Sigmoid colon (tissue), 6 donors: ENCODE measurements at regions not wholly inside any gene's neighbourhood (a gene's known extent, or its start where the extent isn't known, plus 50 kb on each side); places are given as distances from the start of the nearest gene placed in this dataset.
"Not testable (repeated sequence)": the region's sequence is repeated elsewhere in the genome, so short reads cannot be mapped to it uniquely, and the experiment has no call there.

ENCODE experiments used
- DNase-seq: peaks from one replicate; pipeline ENCODE4 v3.0.0-alpha.2; 2019
- H3K27ac ChIP-seq, 4 donors: fragments of 200-600 bp; sonication (generic); one replicate each; pipeline ENCODE4 v1.5.1; 2016 to 2019; ENCODE audit warnings: mild to moderate bottlenecking in 1 of 4
- H3K27me3 ChIP-seq, 3 donors: fragments of 200-600 bp; sonication (generic); one replicate each; pipeline ENCODE4 v1.5.1; 2019; ENCODE audit warnings: mild to moderate bottlenecking in 1 of 3
- H3K36me3 ChIP-seq, 4 donors: fragments of 200-600 bp; sonication (generic); one replicate each; pipeline ENCODE4 v1.5.1; 2016 to 2019
- H3K4me1 ChIP-seq, 4 donors: fragments of 200-600 bp; sonication (generic); one replicate each; pipeline ENCODE4 v1.5.1; 2017 to 2019
- H3K4me3 ChIP-seq, 4 donors: fragments of 200-600 bp; sonication (generic); one replicate each; pipeline ENCODE4 v1.5.1; 2017 to 2019; ENCODE audit warnings: mild to moderate bottlenecking in 2 of 4, moderate library complexity in 1 of 4
- H3K9me3 ChIP-seq, 4 donors: fragments of 200-600 bp in 3 of 4; sonication (generic) in 3 of 4; one replicate each; pipeline versions ENCODE4 v1.5.1 to v1.6.1; 2013 to 2019
- EP300 ChIP-seq, 4 donors: sonication (generic); formaldehyde crosslinking; IDR thresholded peaks; one replicate each; pipeline ENCODE4 v1.6.1; 2017; ENCODE audit warnings: antibody characterized with exemption in 4 of 4
- POLR2A ChIP-seq, 2 donors: fragments of 450-650 bp; IDR thresholded peaks; one replicate each; pipeline ENCODE4 v1.6.1; 2016; ENCODE audit warnings: antibody characterized with exemption in 2 of 2, mild to moderate bottlenecking in 2 of 2, moderate library complexity in 2 of 2
- POLR2AphosphoS5 ChIP-seq, 4 donors: sonication (generic); formaldehyde crosslinking; IDR thresholded peaks; one replicate each; pipeline ENCODE4 v1.6.1; 2017; ENCODE audit warnings: antibody characterized with exemption in 4 of 4
- whole genome bisulfite sequencing, 2 donors: extraction: QIAGEN DNeasy Blood & Tissue Kit; methylation state at CpG; one replicate each; pipeline ENCODE4 v1.1.7; 2013; 5-methylcytosine and 5-hydroxymethylcytosine counted together
- intact Hi-C: fragments of 100-400 bp; cut with DNase I; formaldehyde crosslinking; loops from one replicate; pipeline ENCODE4 v1.15.1; 2023
- TF ChIP-seq, protein P1 (sequence below), 4 experiments: fragments of 450-650 bp in 3 of 4; fragments of 200-600 bp in 1 of 4; IDR thresholded peaks; one replicate each; pipeline ENCODE4 v1.5.1; 2016 to 2019; ENCODE audit warnings: antibody characterized with exemption in 4 of 4, mild to moderate bottlenecking in 3 of 4, moderate library complexity in 2 of 4
- donor health status: healthy with polysubstance abuse.
- donor health status: healthy.

DNA sequence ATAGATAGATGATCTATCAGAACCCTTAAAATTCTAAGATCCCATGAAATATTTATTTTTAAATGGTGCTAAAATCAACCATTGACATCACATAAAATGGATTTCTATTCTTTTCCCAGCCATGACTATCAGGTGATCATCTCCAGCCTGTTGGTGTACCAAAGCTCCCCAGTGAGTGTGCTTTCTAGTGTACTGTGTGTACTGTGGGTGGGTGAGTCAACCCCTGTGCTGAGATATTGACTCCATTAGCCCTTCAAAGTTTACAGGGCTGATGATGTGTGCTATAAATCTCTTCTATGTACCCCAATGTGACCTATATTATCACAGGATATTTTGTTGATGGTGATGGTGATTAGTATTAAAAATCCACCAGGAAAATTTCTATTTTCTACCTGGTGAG is 344.6 kb downstream of the MMUT start:
- Histone ChIP-seq H3K9me3 (no peaks in the 10 kb centered on the region), H3K27me3 (no peaks in the 10 kb centered on the region), H3K4me3 (no peak overlapping the region), H3K4me1 (no peaks in the 10 kb centered on the region), H3K27ac (no peak overlapping the region), H3K36me3 (no peaks in the 10 kb centered on the region)
- no peak for DNase-seq
- TF ChIP-seq, protein P1, sequence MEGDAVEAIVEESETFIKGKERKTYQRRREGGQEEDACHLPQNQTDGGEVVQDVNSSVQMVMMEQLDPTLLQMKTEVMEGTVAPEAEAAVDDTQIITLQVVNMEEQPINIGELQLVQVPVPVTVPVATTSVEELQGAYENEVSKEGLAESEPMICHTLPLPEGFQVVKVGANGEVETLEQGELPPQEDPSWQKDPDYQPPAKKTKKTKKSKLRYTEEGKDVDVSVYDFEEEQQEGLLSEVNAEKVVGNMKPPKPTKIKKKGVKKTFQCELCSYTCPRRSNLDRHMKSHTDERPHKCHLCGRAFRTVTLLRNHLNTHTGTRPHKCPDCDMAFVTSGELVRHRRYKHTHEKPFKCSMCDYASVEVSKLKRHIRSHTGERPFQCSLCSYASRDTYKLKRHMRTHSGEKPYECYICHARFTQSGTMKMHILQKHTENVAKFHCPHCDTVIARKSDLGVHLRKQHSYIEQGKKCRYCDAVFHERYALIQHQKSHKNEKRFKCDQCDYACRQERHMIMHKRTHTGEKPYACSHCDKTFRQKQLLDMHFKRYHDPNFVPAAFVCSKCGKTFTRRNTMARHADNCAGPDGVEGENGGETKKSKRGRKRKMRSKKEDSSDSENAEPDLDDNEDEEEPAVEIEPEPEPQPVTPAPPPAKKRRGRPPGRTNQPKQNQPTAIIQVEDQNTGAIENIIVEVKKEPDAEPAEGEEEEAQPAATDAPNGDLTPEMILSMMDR (IDR thresholded peaks at IDR 0.05) = no peak
- TF ChIP-seq EP300 (IDR thresholded peaks at IDR 0.05) (no peak), POLR2A (IDR thresholded peaks at IDR 0.05) (no peak), POLR2AphosphoS5 (IDR thresholded peaks at IDR 0.05) (no peak)
- intact Hi-C loops = no loop called here

DNA sequence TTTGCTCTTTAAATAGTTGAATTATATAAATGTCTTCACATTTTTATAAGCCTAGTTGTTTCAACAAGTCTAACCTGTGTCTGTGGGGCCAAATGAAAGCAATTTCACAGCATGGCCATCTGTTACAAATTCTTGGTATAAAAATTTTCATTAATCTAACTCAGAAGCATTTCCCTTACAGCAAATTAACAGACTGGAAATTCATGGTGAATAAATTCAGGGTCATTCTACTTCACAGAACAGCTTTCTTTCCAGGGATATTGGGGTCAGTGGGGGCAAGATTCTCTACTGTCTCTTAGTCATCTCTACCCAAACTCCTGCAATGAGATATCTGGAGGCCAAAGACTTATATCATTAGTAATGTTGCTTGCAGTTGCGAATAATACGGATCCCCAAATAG is 352.1 kb downstream of the MMUT start:
- no peak overlapping the region for H3K27ac ChIP-seq
- 87 to 92% methylated on average over 2 of the region's 2 CpGs for WGBS, 2 donors
- intact Hi-C loops = no loop called here
- no peaks in the 10 kb centered on the region for H3K36me3 ChIP-seq
- TF ChIP-seq EP300 (IDR thresholded peaks at IDR 0.05) = no peak
- TF ChIP-seq, protein P1 (IDR thresholded peaks at IDR 0.05) = no peak
- TF ChIP-seq POLR2A (IDR thresholded peaks at IDR 0.05) = no peak
- TF ChIP-seq POLR2AphosphoS5 (IDR thresholded peaks at IDR 0.05) = no peak
- no peak for DNase-seq
- no peaks in the 10 kb centered on the region for H3K4me1 ChIP-seq
- H3K27me3 ChIP-seq = no peaks in the 10 kb centered on the region
- H3K9me3 ChIP-seq = no peaks in the 10 kb centered on the region
- H3K4me3 ChIP-seq = no peak overlapping the region

GRCh38 chr6:49097664-49098063 is 365.4 kb downstream of the MMUT start:
- WGBS, 2 donors = 89 to 90% methylated on average over 11 of the region's 11 CpGs
- H3K4me1 ChIP-seq, H3K27ac ChIP-seq, intact Hi-C loops, H3K4me3 ChIP-seq, H3K36me3 ChIP-seq, DNase-seq, H3K27me3 ChIP-seq, H3K9me3 ChIP-seq: not testable (repeated sequence)

DNA sequence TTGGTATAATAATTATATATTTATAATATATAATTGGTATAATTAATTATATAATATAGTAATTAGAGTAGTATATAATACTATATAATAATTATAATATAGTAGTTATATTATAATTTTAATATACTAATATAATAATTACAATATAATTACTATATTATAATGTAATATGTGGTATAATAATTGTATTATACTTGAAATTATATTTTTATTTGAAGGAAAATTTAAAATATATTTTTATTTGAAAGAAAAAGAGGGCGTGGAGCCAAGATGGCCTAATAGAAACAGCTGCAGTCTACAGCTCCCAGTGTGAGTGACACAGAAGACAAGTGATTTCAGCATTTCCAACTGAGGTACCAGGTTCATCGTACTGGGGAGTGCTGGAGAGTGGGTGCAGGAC is 365.9 kb downstream of the MMUT start:
- H3K4me3 ChIP-seq = no peak overlapping the region
- no peaks in the 10 kb centered on the region for H3K27me3 ChIP-seq
- no peaks in the 10 kb centered on the region for H3K4me1 ChIP-seq
- TF ChIP-seq, protein P1 (IDR thresholded peaks at IDR 0.05) = no peak
- TF ChIP-seq POLR2AphosphoS5 (IDR thresholded peaks at IDR 0.05) = no peak
- TF ChIP-seq POLR2A (IDR thresholded peaks at IDR 0.05) = no peak
- TF ChIP-seq EP300 (IDR thresholded peaks at IDR 0.05) = no peak
- intact Hi-C loops = no loop called here
- H3K36me3 ChIP-seq = no peaks in the 10 kb centered on the region
- WGBS, 2 donors = 79 to 82% methylated on average over 2 of the region's 2 CpGs
- H3K9me3 ChIP-seq = no peaks in the 10 kb centered on the region
- H3K27ac ChIP-seq = no peak overlapping the region
- DNase-seq = no peak

DNA sequence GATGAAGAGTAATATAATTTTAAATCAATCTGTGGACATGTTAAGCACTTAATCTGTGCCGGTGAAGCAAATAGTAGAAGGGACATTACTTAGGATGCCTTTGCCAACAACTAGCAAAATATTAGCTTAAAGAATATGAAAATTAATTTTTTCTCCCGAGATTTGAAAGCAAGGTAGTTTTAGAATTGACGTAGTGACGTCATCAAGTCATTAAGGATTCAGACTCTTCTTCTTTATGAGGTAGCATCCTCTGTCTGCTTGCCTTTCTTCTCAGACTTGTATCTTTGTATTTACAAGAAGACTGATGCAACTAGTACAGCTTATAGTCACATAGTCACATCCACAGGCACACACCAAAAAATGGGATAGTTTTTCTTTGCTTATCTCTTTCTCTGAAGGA is 374.4 kb downstream of the MMUT start:
- WGBS, 2 donors = 80 to 93% methylated on average over 4 of the region's 4 CpGs
- Histone ChIP-seq H3K27me3 (no peaks in the 10 kb centered on the region), H3K9me3 (no peaks in the 10 kb centered on the region), H3K27ac (no peak overlapping the region), H3K4me1 (no peaks in the 10 kb centered on the region), H3K4me3 (no peak overlapping the region), H3K36me3 (no peaks in the 10 kb centered on the region)
- TF ChIP-seq, protein P1 (IDR thresholded peaks at IDR 0.05) = no peak
- no peak for TF ChIP-seq POLR2A (IDR thresholded peaks at IDR 0.05)
- TF ChIP-seq EP300 (IDR thresholded peaks at IDR 0.05) = no peak
- TF ChIP-seq POLR2AphosphoS5 (IDR thresholded peaks at IDR 0.05) = no peak
- no peak for DNase-seq
- intact Hi-C loops = no loop called here
